ENCODE measurements at regions not wholly inside any gene's neighbourhood (a gene's known extent, or its start where the extent isn't known, plus 50 kb on each side); places are given as distances from the start of the nearest gene placed in this dataset.
"Not testable (repeated sequence)": the region's sequence is repeated elsewhere in the genome, so short reads cannot be mapped to it uniquely, and the experiment has no call there.

DNA sequence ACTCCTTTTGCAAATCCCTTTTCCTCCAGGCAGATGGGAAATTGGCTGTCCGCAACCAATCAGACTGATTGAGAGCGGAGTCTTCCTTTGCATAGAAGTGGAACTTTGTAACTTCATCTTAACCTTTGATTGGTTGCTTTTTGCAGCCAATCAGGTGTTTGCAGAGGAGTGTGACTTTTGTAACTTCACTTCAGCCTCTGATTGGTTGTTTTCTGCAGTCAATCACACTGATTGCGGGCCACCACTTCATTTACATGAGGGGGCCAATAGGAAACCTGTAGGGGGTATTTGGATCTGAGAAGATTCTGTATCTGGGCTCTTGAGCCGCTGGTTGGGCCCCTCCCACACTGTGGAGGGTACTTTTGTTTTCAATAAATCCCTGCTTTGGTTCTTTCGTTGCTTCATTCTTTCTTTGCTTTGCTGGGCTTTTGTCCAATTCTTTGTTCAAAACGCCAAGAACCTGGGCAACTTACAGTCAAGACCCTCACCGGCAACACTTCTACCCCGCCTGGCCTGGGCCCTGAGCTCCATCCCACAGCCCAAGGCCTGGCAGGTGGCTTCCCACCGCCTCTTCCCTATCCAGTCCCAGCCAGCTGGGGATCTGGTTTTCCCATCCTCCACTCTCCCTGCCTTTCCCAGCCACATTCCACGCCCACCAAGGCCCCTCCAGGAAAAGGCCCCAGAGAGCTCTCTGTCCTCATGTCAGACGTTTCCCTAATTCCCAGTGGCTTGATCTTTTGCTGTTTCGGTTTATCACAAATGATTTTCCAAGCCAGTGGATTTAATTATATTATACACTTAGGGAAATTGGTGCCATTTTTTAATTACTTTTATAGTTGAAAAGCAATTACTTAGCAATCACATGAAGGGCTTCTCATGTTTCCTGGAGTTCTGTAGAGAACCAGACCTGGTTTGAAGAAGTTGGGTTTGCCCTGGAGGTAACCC is 110.2 kb upstream of the STX18 start:
- TF ChIP-seq Cebpa-rat (IDR thresholded peaks at IDR 0.05) = no peak
- H3K27me3 ChIP-seq = no peaks in the 10 kb centered on the region
- no peaks in the 10 kb centered on the region for H3K9me3 ChIP-seq

DNA sequence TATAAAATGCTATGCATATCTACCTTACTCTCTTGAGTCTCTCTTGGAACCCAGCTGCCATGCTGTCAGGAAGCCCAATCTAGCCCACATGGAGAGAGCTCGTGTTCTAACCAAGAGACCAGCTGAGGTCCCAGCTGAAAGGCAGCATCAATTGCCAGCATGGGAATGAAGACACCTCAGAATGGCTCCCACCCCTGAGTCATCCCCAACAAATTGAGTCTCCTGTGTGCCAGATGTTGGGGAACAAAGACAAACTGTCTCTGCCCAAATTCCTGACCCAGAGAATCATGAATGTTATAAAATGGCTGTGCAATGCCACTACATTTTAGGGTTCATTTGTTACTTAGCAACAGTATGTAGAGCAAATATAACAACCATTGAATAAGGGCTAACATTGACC is 105.2 kb upstream of the STX18 start:
- no peak overlapping the region for H3K4me2 ChIP-seq

More for the DNA sequence above, 110.2 kb upstream of the STX18 start:
- H4K20me1 ChIP-seq = no peaks in the 10 kb centered on the region
- H3K27ac ChIP-seq = no peak overlapping the region
- H3K9ac ChIP-seq = no peak overlapping the region
- no peak overlapping the region for H3K4me3 ChIP-seq
- no peaks in the 10 kb centered on the region for H3K36me3 ChIP-seq
- no peak overlapping the region for H3K4me2 ChIP-seq
- H3K4me1 ChIP-seq = no peaks in the 10 kb centered on the region

DNA sequence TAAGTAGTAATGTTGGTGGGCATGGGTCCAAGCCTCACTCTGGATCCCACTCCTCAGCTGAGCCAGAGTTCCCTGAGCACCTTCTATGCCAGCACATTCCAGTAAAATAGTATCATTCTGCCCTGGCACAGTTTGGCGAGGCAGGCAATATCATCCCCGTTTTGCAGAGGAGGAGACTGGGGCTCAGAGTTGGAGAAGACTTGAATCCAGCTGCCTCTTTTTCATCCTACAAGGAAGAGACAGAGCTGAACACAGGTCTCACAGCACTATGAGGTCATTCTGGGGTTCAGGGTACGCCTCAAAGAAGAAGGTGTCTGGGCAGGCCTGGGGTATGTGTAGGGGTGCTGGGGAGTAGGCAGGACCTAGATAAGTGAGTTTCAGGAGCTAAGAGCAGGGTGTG is 103.9 kb upstream of the STX18 start:
- no peaks in the 10 kb centered on the region for H3K36me3 ChIP-seq
- no peak for TF ChIP-seq Cebpa-rat (IDR thresholded peaks at IDR 0.05)
- H3K4me3 ChIP-seq = no peak overlapping the region

More for the DNA sequence above, 105.2 kb upstream of the STX18 start:
- Histone ChIP-seq H3K4me1 (no peaks in the 10 kb centered on the region), H3K27me3 (no peaks in the 10 kb centered on the region), H3K9ac (no peak overlapping the region), H3K9me3 (no peaks in the 10 kb centered on the region), H3K4me3 (no peak overlapping the region), H3K36me3 (no peaks in the 10 kb centered on the region), H3K27ac (no peak overlapping the region), H4K20me1 (no peaks in the 10 kb centered on the region)
- TF ChIP-seq Cebpa-rat (IDR thresholded peaks at IDR 0.05) = no peak

DNA sequence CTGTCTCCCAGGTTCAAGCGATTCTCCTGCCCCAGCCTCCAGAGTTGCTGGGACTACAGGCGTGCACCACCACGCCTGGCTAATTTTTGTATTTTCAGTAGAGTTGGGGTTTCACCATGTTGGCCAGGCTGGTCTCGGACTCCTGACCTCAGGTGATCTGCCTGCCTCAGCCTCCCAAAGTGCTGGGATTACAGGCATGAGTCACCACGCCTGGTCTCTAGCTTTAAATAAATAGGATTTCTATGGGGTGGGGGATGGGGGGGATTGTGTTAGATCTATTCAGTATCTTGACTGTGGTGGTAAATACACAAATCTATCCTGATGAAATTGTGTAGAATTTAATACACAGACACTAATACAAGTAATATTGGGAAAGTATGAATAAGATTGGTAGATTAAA is 102.4 kb upstream of the STX18 start:
- H3K9me3 ChIP-seq, H4K20me1 ChIP-seq, H3K4me2 ChIP-seq, H3K4me3 ChIP-seq, H3K27ac ChIP-seq, H3K4me1 ChIP-seq, H3K36me3 ChIP-seq, H3K27me3 ChIP-seq, H3K9ac ChIP-seq: not testable (repeated sequence)

More for the DNA sequence above, 103.9 kb upstream of the STX18 start:
- H3K27ac ChIP-seq = no peak overlapping the region
- H3K4me2 ChIP-seq = no peak overlapping the region
- H3K27me3 ChIP-seq = no peaks in the 10 kb centered on the region
- no peaks in the 10 kb centered on the region for H3K4me1 ChIP-seq
- no peaks in the 10 kb centered on the region for H4K20me1 ChIP-seq
- no peak overlapping the region for H3K9ac ChIP-seq
- no peaks in the 10 kb centered on the region for H3K9me3 ChIP-seq

DNA sequence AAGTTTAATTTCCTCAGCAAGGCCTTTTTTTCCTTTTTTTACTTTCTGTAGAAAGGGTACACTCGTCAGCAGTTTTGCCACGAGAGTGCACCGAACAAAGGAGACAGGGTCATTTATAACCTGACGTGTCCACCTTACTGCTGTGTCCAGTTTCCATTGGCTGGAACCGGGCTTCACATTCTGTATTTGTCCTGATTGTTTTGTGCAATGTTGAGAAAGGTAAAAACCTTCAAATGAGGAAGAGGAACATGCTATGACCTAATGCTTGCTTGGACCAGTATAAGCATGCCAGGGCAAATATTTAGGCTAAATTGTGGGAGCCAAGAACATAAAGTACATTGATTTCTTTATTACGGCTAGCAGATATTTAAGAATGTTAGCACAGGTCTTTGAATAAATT is 101.9 kb upstream of the STX18 start:
- H3K27ac ChIP-seq, H4K20me1 ChIP-seq, H3K36me3 ChIP-seq, H3K9ac ChIP-seq, H3K4me1 ChIP-seq, H3K9me3 ChIP-seq, H3K4me2 ChIP-seq, H3K27me3 ChIP-seq, H3K4me3 ChIP-seq: not testable (repeated sequence)

DNA sequence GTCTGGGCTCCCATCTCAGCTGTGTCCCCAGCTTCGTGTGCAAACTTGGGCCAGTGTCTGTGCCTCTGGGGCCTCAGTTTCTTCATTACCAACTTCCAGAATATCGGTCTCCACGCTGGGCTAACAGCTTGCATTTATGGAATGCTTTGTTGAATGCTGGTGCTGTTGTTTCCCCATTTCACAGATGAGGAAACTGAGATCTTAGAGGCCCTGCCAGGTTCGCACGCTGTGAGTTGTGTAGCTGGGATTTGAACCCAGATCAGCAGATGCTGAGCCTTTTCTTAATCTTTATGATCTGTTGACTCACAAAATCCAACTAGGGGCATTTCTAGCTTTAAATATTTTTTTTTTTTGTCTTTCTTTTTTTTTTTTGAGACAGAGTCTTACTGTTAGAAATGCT is 101.5 kb upstream of the STX18 start:
- Histone ChIP-seq H3K9me3 (no peaks in the 10 kb centered on the region), H3K9ac (no peak overlapping the region), H3K4me1 (peaks cover 8% of the 10 kb centered on the region), H3K36me3 (no peaks in the 10 kb centered on the region), H4K20me1 (no peaks in the 10 kb centered on the region), H3K4me2 (no peak overlapping the region), H3K4me3 (no peak overlapping the region), H3K27ac (no peak overlapping the region), H3K27me3 (no peaks in the 10 kb centered on the region)
- TF ChIP-seq Cebpa-rat (IDR thresholded peaks at IDR 0.05) = no peak

DNA sequence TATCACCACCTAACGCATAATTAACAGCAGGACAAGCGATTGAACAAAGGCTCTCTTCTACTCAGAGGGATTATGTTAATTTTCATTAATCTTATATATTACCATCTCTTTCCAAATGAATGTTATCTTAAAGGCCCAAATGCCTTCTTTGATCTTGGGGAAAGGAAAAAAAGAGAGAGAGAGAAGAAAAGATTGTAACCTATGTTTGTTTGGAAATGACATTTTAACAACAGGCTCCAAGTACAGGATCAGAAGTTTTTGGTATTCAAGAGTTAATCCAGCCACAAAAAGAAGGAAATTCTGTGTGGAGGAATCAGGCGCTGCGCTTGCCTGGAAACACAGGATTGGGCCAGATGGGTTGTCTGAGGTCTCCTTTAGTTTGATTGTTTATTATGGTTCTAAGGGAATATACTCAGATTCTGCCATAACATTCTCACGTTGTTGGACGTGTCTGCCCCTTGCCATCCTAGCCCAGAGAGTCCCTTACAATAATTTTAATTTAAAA is 100.7 kb upstream of the STX18 start:
- Histone ChIP-seq H3K9me3 (no peaks in the 10 kb centered on the region), H3K27me3 (no peaks in the 10 kb centered on the region), H4K20me1 (no peaks in the 10 kb centered on the region), H3K9ac (no peak overlapping the region), H3K4me3 (no peak overlapping the region), H3K36me3 (no peaks in the 10 kb centered on the region), H3K4me1 (peaks cover 8% of the 10 kb centered on the region), H3K4me2 (no peak overlapping the region), H3K27ac (no peak overlapping the region)
- TF ChIP-seq Cebpa-rat (IDR thresholded peaks at IDR 0.05) = no peak

DNA sequence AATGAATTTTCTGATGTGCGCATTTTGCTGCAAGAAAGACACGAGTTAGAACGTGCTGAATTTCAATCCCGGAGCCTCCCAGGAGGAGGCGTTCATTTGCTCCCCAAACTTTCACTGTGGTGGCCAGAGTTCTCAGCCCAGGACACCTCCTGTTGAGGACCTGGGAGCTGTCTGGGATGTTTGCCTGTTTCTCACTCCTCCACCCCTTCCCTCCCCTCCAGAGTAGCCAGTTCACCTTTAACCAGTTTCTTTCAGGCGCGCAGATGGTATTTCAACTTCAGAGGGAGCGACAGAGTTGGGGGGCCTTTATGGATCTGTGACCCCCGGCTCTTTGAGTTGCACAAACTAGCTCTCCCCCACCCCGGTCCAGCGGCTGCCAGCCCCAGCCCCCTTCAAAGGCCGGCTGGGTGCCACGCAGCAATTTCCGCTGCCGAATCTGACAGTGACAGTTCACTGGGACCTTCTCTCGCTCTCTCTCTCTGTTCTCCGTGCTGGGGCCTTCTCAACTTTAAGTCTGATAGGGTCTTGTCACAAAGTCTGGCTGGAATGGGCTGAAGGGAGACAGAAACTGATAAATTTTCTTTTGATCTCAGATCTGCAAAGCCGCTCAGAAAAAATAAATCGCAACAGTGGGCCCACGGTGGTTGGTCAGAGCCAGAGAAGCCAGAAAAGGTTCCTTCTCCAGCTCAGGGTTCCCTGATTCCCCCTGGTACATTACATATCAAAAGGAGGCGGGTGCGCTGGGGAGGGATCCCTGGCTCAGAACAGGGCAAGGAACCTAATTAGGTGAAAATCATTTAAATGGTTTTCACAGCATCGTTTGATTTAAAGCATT is 100.0 kb upstream of the STX18 start:
- no peak overlapping the region for H3K9ac ChIP-seq
- H3K4me1 ChIP-seq = peaks cover 8% of the 10 kb centered on the region

DNA sequence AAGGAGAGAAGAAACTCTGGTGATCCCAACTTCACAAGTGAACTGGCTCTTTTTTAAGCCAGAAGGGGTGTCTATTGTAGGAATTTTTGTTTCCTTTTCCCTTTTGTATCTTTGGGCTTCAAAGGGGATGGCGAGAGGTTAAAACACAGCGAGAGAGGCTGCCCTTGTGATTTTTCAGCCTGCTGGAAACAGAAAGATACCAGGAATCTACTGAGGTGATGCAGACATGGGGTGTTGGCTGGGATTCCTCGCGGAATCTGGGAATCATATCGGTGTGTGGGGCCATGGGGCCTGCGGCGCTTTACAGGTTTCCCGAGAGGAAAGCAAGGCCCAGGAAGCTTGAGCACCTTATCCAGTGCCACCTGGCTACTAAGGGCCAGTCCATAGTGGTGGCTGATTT is 99.4 kb upstream of the STX18 start:
- no peak overlapping the region for H3K4me2 ChIP-seq
- H3K9me3 ChIP-seq = no peaks in the 10 kb centered on the region
- no peaks in the 10 kb centered on the region for H3K27me3 ChIP-seq
- H3K4me3 ChIP-seq = no peak overlapping the region
- H3K27ac ChIP-seq = no peak overlapping the region
- H4K20me1 ChIP-seq = no peaks in the 10 kb centered on the region
- no peaks in the 10 kb centered on the region for H3K36me3 ChIP-seq
- H3K9ac ChIP-seq = no peak overlapping the region
- peaks cover 8% of the 10 kb centered on the region for H3K4me1 ChIP-seq
- no peak for TF ChIP-seq Cebpa-rat (IDR thresholded peaks at IDR 0.05)

More for the DNA sequence above, 100.0 kb upstream of the STX18 start:
- no peaks in the 10 kb centered on the region for H4K20me1 ChIP-seq
- no peak overlapping the region for H3K4me3 ChIP-seq
- H3K27ac ChIP-seq = no peak overlapping the region
- no peaks in the 10 kb centered on the region for H3K36me3 ChIP-seq
- no peaks in the 10 kb centered on the region for H3K27me3 ChIP-seq
- H3K9me3 ChIP-seq = no peaks in the 10 kb centered on the region
- no peak overlapping the region for H3K4me2 ChIP-seq
- TF ChIP-seq Cebpa-rat (IDR thresholded peaks at IDR 0.05) = no peak

DNA sequence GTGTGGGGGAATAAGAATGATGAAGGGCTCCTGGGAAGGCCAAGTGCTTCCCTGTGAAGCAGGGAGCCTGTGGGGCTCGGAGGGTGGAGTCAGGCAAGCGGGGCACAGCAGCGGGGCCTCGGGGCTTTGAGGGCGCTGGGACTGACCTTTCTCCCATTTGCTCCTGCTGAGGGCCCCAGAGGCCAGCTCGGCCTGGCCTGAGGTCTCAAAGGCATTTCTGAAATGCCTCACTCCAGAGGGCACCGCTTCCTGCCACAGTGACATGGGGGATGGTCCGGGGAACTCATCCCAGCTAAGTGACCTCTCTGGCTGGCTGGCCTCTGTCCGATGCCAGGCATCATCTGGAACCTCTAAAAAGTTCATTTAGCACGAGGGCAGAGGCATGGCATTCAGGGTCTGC is 98.8 kb upstream of the STX18 start:
- no peak for TF ChIP-seq Cebpa-rat (IDR thresholded peaks at IDR 0.05)
- no peaks in the 10 kb centered on the region for H3K27me3 ChIP-seq
- no peak overlapping the region for H3K4me3 ChIP-seq
- no peak overlapping the region for H3K27ac ChIP-seq
- H3K9me3 ChIP-seq = no peaks in the 10 kb centered on the region
- peaks cover 8% of the 10 kb centered on the region for H3K4me1 ChIP-seq
- no peaks in the 10 kb centered on the region for H4K20me1 ChIP-seq
- no peaks in the 10 kb centered on the region for H3K36me3 ChIP-seq
- no peak overlapping the region for H3K4me2 ChIP-seq
- H3K9ac ChIP-seq = no peak overlapping the region

Data from BLaER1 (cell line).